ENCODE measurements at regions not wholly inside any gene's neighbourhood (a gene's known extent, or its start where the extent isn't known, plus 50 kb on each side); places are given as distances from the start of the nearest gene placed in this dataset.

GRCh38 chr9:6132650-6133049 lies 83.0 kb upstream of the IL33 start:
- Histone ChIP-seq H3K4me3 (no peak overlapping the region), H3K4me2 (no peak overlapping the region), H3K9me3 (no peaks in the 10 kb centered on the region; the same call in 2 of the 3 replicates), H3K27ac (no peak overlapping the region), H3K4me1 (no peaks in the 10 kb centered on the region)
- CTCF ChIA-PET: no interaction called here
- DNase-seq (ENCODE audit: low read depth in 1 of 2, low spot score in 1 of 2) (no peak), ATAC-seq (no peak), FAIRE-seq (no peak)
- WGBS (ENCODE audit: missing lambda C conversion rate): 61% methylated on average over 4 of the region's 4 CpGs
- POLR2A ChIA-PET: no interaction called here
- TF ChIP-seq ZSCAN20 (CRISPR knock-in tag; IDR thresholded peaks at IDR 0.05): no peak
- TF ChIP-seq E2F6 (IDR thresholded peaks at IDR 0.05; ENCODE audit: borderline replicate concordance, low read depth): no peak
- TF ChIP-seq HOXB5 (CRISPR knock-in tag; IDR thresholded peaks at IDR 0.05): no peak
- TF ChIP-seq SREBF2 (IDR thresholded peaks at IDR 0.05): no peak
- no peak for TF ChIP-seq PHF8 (IDR thresholded peaks at IDR 0.05; ENCODE audit: borderline replicate concordance, low read depth)
- no peak for TF ChIP-seq EHF (CRISPR knock-in tag; IDR thresholded peaks at IDR 0.05)
- no peak for TF ChIP-seq ELK1 (IDR thresholded peaks at IDR 0.05; ENCODE audit: low read depth, low read length)
- no peak for TF ChIP-seq NPAS2 (CRISPR knock-in tag; IDR thresholded peaks at IDR 0.05; ENCODE audit: borderline replicate concordance)
- TF ChIP-seq EHMT2 (IDR thresholded peaks at IDR 0.05; ENCODE audit: low read depth): no peak

- H3K9me3 ChIP-seq: no peaks in the 10 kb centered on the region
- no peak for FAIRE-seq
- no peak overlapping the region for H3K4me2 ChIP-seq
- ATAC-seq: no peak
- 90% methylated on average over 2 of the region's 2 CpGs for WGBS (ENCODE audit: missing lambda C conversion rate)
- ChIA-PET CTCF (interaction anchor here (1.2 to 1.6 kb wide), 2 partner anchors 9 to 40 kb away, joined by 3 read pairs; no protein-coding TSS in a partner anchor), POLR2A (no interaction called here)
- H3K27ac ChIP-seq: no peak overlapping the region
- DNase-seq (ENCODE audit: low read depth in 1 of 2, low spot score in 1 of 2): no peak
- no peak overlapping the region for H3K4me3 ChIP-seq
- TF ChIP-seq TP53 (CRISPR knock-in tag; IDR thresholded peaks at IDR 0.05) (no peak), HMGXB4 (CRISPR knock-in tag; IDR thresholded peaks at IDR 0.05; ENCODE audit: borderline replicate concordance) (no peak), HEYL (CRISPR knock-in tag; IDR thresholded peaks at IDR 0.05) (no peak)
- H3K4me1 ChIP-seq: no peaks in the 10 kb centered on the region
Observed at GRCh38 chr9:6128030-6128429, 87.6 kb upstream of the IL33 start.

- H3K4me3 ChIP-seq: no peak overlapping the region
- no peak overlapping the region for H3K4me2 ChIP-seq
- no peaks in the 10 kb centered on the region for H3K4me1 ChIP-seq
- TF ChIP-seq RAD21 (conservative IDR thresholded peaks at IDR 0.05 in 1 of 2, IDR thresholded peaks at IDR 0.05 in 1 of 2) (no peak), ZFP36 (IDR thresholded peaks at IDR 0.05; ENCODE audit: borderline replicate concordance, partially characterized antibody) (no peak), BHLHE40 (IDR thresholded peaks at IDR 0.05; ENCODE audit: low read depth, low read length) (no peak), HOXA7 (CRISPR knock-in tag; IDR thresholded peaks at IDR 0.05) (no peak), ATOH8 (CRISPR knock-in tag; IDR thresholded peaks at IDR 0.05; ENCODE audit: low read depth) (no peak), HDAC2 (IDR thresholded peaks at IDR 0.05) (no peak), EP300 (IDR thresholded peaks at IDR 0.05) (no peak), ZSCAN20 (CRISPR knock-in tag; IDR thresholded peaks at IDR 0.05) (no peak), RARB (CRISPR knock-in tag; IDR thresholded peaks at IDR 0.05) (no peak), SMC3 (IDR thresholded peaks at IDR 0.05) (no peak), NPAS2 (CRISPR knock-in tag; IDR thresholded peaks at IDR 0.05; ENCODE audit: borderline replicate concordance) (no peak), JUN (IDR thresholded peaks at IDR 0.05) (no peak), ESRRA (IDR thresholded peaks at IDR 0.05; ENCODE audit: borderline replicate concordance, low read length) (no peak), RNF2 (IDR thresholded peaks at IDR 0.05; ENCODE audit: borderline replicate concordance, low read depth) (no peak), CBX2 (IDR thresholded peaks at IDR 0.05; ENCODE audit: borderline replicate concordance, low read depth) (no peak), ZC3H11A (IDR thresholded peaks at IDR 0.05) (no peak)
- ChIA-PET CTCF (interaction anchor here (1.2 kb wide), 1 partner anchor 30 kb away, joined by 4 read pairs; no protein-coding TSS in a partner anchor), POLR2A (no interaction called here)
- WGBS (ENCODE audit: missing lambda C conversion rate): 38% methylated on average over 3 of the region's 3 CpGs
- H3K27ac ChIP-seq: no peak overlapping the region
- ATAC-seq: no peak
- DNase-seq (ENCODE audit: low read depth in 1 of 2, low spot score in 1 of 2): no peak
- H3K9me3 ChIP-seq: no peaks in the 10 kb centered on the region
- no peak for FAIRE-seq
Observed at GRCh38 chr9:6126377-6126776, 89.2 kb upstream of the IL33 start.
